SU-DHL-6 (cell line): ENCODE measurements at regions not wholly inside any gene's neighbourhood (a gene's known extent, or its start where the extent isn't known, plus 50 kb on each side); places are given as distances from the start of the nearest gene placed in this dataset.

ENCODE experiments used
- EZH2phosphoT487 ChIP-seq: fragments of 200-600 bp; sonication (generic), shearing (Covaris generic); conservative IDR thresholded peaks from 2 replicates; pipeline ENCODE4 v1.6.1; 2018; ENCODE audit warnings: mild to moderate bottlenecking, antibody characterized with exemption, low read length, moderate library complexity, mixed read lengths
- TF ChIP-seq, protein P1 (sequence below): fragments of 200-600 bp; sonication (generic); IDR thresholded peaks from one replicate; pipeline ENCODE4 v1.5.1; 2017; ENCODE audit warnings: antibody characterized with exemption, mild to moderate bottlenecking, low read length, moderate library complexity; ENCODE audit not compliant: insufficient read depth, poor library complexity, severe bottlenecking

DNA sequence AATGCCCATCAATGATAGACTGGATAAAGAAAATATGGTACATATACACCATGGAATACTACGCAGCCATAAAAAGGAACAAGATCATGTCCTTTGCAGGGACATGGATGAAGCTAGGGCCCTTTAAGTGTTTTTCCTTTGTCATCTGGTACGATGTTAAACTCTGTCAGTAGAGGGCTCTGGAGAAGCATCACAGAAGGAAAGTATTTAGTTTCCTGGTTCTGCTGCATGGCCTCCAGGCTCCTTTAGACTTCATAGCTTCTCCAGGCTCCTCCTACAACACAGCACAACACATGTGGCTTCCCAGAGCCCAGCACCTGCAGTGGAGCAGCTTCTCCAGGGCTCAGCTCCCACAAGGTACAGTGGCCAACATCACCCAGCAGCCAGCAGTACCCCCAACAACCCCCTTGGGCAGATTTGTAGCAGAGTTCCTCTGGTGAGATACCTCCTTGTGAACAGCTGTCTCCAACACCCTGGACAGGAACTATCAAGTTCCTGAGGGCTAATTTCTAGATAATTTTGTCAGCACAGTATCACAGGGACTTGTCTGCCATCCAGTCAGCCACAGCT is 63.4 kb downstream of the KCTD12 start:
- no peak for TF ChIP-seq EZH2phosphoT487
- TF ChIP-seq, protein P1, sequence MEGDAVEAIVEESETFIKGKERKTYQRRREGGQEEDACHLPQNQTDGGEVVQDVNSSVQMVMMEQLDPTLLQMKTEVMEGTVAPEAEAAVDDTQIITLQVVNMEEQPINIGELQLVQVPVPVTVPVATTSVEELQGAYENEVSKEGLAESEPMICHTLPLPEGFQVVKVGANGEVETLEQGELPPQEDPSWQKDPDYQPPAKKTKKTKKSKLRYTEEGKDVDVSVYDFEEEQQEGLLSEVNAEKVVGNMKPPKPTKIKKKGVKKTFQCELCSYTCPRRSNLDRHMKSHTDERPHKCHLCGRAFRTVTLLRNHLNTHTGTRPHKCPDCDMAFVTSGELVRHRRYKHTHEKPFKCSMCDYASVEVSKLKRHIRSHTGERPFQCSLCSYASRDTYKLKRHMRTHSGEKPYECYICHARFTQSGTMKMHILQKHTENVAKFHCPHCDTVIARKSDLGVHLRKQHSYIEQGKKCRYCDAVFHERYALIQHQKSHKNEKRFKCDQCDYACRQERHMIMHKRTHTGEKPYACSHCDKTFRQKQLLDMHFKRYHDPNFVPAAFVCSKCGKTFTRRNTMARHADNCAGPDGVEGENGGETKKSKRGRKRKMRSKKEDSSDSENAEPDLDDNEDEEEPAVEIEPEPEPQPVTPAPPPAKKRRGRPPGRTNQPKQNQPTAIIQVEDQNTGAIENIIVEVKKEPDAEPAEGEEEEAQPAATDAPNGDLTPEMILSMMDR = no peak
